Gastroesophageal sphincter (tissue), 3 donors: ENCODE measurements at regions not wholly inside any gene's neighbourhood (a gene's known extent, or its start where the extent isn't known, plus 50 kb on each side); places are given as distances from the start of the nearest gene placed in this dataset.

ENCODE experiments used
- CTCF ChIP-seq, 4 experiments: fragments of 200-600 bp in 2 of 4; fragments of 450-650 bp in 2 of 4; sonication (generic) in 1 of 4; IDR thresholded peaks; one replicate each; pipeline ENCODE4 v1.5.1; 2017 to 2019; ENCODE audit warnings: antibody characterized with exemption in 4 of 4, mild to moderate bottlenecking in 2 of 4, moderate library complexity in 2 of 4
- EP300 ChIP-seq: sonication (generic); formaldehyde crosslinking; IDR thresholded peaks from one replicate; pipeline ENCODE4 v1.6.1; 2017; ENCODE audit warnings: antibody characterized with exemption, mild to moderate bottlenecking
- POLR2A ChIP-seq, 2 donors: fragments of 450-650 bp; IDR thresholded peaks; one replicate each; pipeline ENCODE4 v1.6.1; 2017; ENCODE audit warnings: antibody characterized with exemption in 2 of 2, mild to moderate bottlenecking in 2 of 2, moderate library complexity in 1 of 2
- POLR2AphosphoS5 ChIP-seq: sonication (generic); formaldehyde crosslinking; IDR thresholded peaks from one replicate; pipeline ENCODE4 v1.6.1; 2017; ENCODE audit warnings: antibody characterized with exemption

- TF ChIP-seq CTCF (IDR thresholded peaks at IDR 0.05) = no peak
- no peak for TF ChIP-seq POLR2A (IDR thresholded peaks at IDR 0.05)
- no peak for TF ChIP-seq POLR2AphosphoS5
- TF ChIP-seq EP300 = no peak
Observed at GRCh38 chr10:52526251-52526823, 212.3 kb downstream of the DKK1 start.
